MM.1S (cell line): ENCODE measurements at regions not wholly inside any gene's neighbourhood (a gene's known extent, or its start where the extent isn't known, plus 50 kb on each side); places are given as distances from the start of the nearest gene placed in this dataset.

Source experiments
- DNase-seq: peaks from one replicate; pipeline ENCODE4 v3.0.0-alpha.2; 2015
- H2AFZ ChIP-seq: fragments of 300-600 bp; sonication (generic); 2 replicates; pipeline ENCODE4 v1.6.0; 2016; ENCODE audit warnings: antibody characterized with exemption, low read length
- H3F3A ChIP-seq: fragments of 300-600 bp; sonication (generic); 2 replicates; pipeline ENCODE4 v1.6.1; 2016; ENCODE audit warnings: mild to moderate bottlenecking, antibody characterized with exemption, low read length, moderate library complexity, mixed read lengths; ENCODE audit not compliant: insufficient read depth
- H3K27ac ChIP-seq: fragments of 300-600 bp; sonication (generic); 2 replicates; pipeline ENCODE4 v1.5.1; 2016; ENCODE audit warnings: mild to moderate bottlenecking, low read length
- H3K27me3 ChIP-seq: fragments of 300-600 bp; sonication (generic); replicated peaks from 2 replicates; pipeline ENCODE4 v1.6.0; 2016; ENCODE audit warnings: low read length; ENCODE audit not compliant: insufficient read depth
- H3K36me3 ChIP-seq: fragments of 300-600 bp; sonication (generic); replicated peaks from 2 replicates; pipeline ENCODE4 v1.6.1; 2016; ENCODE audit warnings: mild to moderate bottlenecking, low read length, mixed read lengths; ENCODE audit not compliant: insufficient read depth
- H3K4me1 ChIP-seq: fragments of 300-600 bp; sonication (generic); 2 replicates; pipeline ENCODE4 v1.6.1; 2016; ENCODE audit warnings: low read length, mixed read lengths
- H3K4me2 ChIP-seq: fragments of 300-600 bp; sonication (generic); 2 replicates; pipeline ENCODE4 v1.6.0; 2016; ENCODE audit warnings: low read depth, low read length
- H3K4me3 ChIP-seq: fragments of 300-600 bp; sonication (generic); 2 replicates; pipeline ENCODE4 v1.5.1; 2016; ENCODE audit warnings: low read length, mixed read lengths
- H3K79me2 ChIP-seq: fragments of 300-600 bp; sonication (generic); 2 replicates; pipeline ENCODE4 v1.6.1; 2016; ENCODE audit warnings: mixed run types, low read length, mixed read lengths
- H3K9ac ChIP-seq: fragments of 300-600 bp; sonication (generic); 2 replicates; pipeline ENCODE4 v1.6.1; 2016; ENCODE audit warnings: low read length, mixed read lengths
- H3K9me2 ChIP-seq: fragments of 300-600 bp; sonication (generic); replicated peaks from 2 replicates; pipeline ENCODE4 v1.6.1; 2016; ENCODE audit warnings: mild to moderate bottlenecking, low read length, mixed read lengths; ENCODE audit not compliant: insufficient read depth
- H3K9me3 ChIP-seq: fragments of 300-600 bp; sonication (generic); replicated peaks from 2 replicates; pipeline ENCODE4 v1.6.1; 2016; ENCODE audit warnings: mild to moderate bottlenecking, low read length, mixed read lengths; ENCODE audit not compliant: insufficient read depth
- H4K20me1 ChIP-seq: fragments of 300-600 bp; sonication (generic); 2 replicates; pipeline ENCODE4 v1.6.1; 2016; ENCODE audit warnings: mild to moderate bottlenecking, low read length, moderate library complexity, mixed read lengths; ENCODE audit not compliant: insufficient read depth
- EZH2 ChIP-seq: fragments of 300-600 bp; sonication (generic); optimal IDR thresholded peaks from 2 replicates; pipeline ENCODE3; 2017; ENCODE audit warnings: low read depth, mild to moderate bottlenecking, antibody characterized with exemption, low read length, mixed read lengths
- EZH2phosphoT487 ChIP-seq: fragments of 300-600 bp; sonication (generic); IDR thresholded peaks from 2 replicates; pipeline ENCODE4 v1.6.1; 2018; ENCODE audit warnings: antibody characterized with exemption, low read length
- TF ChIP-seq, protein P1 (sequence below): fragments of 300-600 bp; sonication (generic); IDR thresholded peaks from 2 replicates; pipeline ENCODE4 v1.5.1; 2016; ENCODE audit warnings: antibody characterized with exemption, low read length, mixed read lengths

GRCh38 chr18:78711971-78712370 is 267.6 kb upstream of the SALL3 start:
- Histone ChIP-seq H3K27me3 (no peaks in the 10 kb centered on the region), H3K4me1 (no peaks in the 10 kb centered on the region), H3K4me3 (no peak overlapping the region), H3K9me2 (no peaks in the 10 kb centered on the region), H3K9ac (no peak overlapping the region), H3K36me3 (no peaks in the 10 kb centered on the region), H3K9me3 (no peaks in the 10 kb centered on the region), H3K27ac (no peak overlapping the region), H2AFZ (no peak overlapping the region), H3K4me2 (no peak overlapping the region), H3K79me2 (no peaks in the 10 kb centered on the region), H3F3A (no peaks in the 10 kb centered on the region), H4K20me1 (no peaks in the 10 kb centered on the region)
- TF ChIP-seq, protein P1, sequence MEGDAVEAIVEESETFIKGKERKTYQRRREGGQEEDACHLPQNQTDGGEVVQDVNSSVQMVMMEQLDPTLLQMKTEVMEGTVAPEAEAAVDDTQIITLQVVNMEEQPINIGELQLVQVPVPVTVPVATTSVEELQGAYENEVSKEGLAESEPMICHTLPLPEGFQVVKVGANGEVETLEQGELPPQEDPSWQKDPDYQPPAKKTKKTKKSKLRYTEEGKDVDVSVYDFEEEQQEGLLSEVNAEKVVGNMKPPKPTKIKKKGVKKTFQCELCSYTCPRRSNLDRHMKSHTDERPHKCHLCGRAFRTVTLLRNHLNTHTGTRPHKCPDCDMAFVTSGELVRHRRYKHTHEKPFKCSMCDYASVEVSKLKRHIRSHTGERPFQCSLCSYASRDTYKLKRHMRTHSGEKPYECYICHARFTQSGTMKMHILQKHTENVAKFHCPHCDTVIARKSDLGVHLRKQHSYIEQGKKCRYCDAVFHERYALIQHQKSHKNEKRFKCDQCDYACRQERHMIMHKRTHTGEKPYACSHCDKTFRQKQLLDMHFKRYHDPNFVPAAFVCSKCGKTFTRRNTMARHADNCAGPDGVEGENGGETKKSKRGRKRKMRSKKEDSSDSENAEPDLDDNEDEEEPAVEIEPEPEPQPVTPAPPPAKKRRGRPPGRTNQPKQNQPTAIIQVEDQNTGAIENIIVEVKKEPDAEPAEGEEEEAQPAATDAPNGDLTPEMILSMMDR, result no peak
- TF ChIP-seq EZH2 (no peak), EZH2phosphoT487 (no peak)
- no peak for DNase-seq

DNA sequence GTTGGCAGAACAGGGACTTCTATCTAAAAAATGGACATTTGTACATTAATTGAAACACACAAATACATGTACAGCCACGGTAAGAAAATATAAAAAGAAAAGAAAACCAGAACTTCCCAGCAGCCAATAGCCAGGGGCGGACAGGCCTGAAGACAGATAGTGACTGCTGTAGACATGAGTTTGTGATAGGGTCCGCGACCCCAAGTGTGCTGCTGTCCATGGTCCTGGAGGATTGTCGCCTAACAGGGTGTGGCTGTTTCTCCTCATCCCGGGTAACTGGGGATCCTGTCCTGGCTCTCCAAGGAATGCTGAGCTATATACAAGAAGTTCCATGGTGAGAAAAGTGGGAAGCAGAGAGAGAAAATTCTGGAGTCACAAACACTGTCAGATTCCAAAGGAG is 266.5 kb upstream of the SALL3 start:
- no peaks in the 10 kb centered on the region for H3F3A ChIP-seq
- no peak overlapping the region for H3K4me2 ChIP-seq
- H2AFZ ChIP-seq, result no peak overlapping the region
- no peaks in the 10 kb centered on the region for H3K9me2 ChIP-seq
- TF ChIP-seq, protein P1, result no peak
- no peak for TF ChIP-seq EZH2
- no peak for TF ChIP-seq EZH2phosphoT487
- no peaks in the 10 kb centered on the region for H3K79me2 ChIP-seq
- H3K4me3 ChIP-seq, result no peak overlapping the region
- no peaks in the 10 kb centered on the region for H3K9me3 ChIP-seq
- no peaks in the 10 kb centered on the region for H4K20me1 ChIP-seq
- no peaks in the 10 kb centered on the region for H3K4me1 ChIP-seq
- no peak overlapping the region for H3K27ac ChIP-seq
- H3K9ac ChIP-seq, result no peak overlapping the region
- DNase-seq, result no peak
- no peaks in the 10 kb centered on the region for H3K27me3 ChIP-seq
- H3K36me3 ChIP-seq, result no peaks in the 10 kb centered on the region

DNA sequence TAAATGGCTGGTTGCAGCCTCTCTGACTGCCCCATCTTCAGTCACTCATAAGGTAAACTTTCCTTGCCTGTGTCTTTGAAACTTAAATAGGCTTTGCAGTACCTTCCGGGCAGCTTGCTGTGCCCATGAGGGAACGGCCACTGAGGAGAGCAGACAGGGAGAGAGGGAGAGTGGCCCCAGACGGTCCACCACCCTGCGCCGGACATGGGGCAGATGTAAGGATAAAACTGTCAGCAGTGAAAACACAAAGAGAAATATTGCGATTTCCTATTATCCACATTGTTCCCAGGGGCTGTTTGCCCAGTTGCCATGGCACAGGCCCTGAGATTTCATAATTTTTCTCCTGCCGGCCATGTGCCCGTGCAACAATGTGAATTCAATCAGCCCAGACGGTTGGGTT is 265.9 kb upstream of the SALL3 start:
- Histone ChIP-seq H3K79me2 (no peaks in the 10 kb centered on the region), H3K27ac (no peak overlapping the region), H3K36me3 (no peaks in the 10 kb centered on the region), H3F3A (no peaks in the 10 kb centered on the region), H2AFZ (no peak overlapping the region), H3K4me2 (no peak overlapping the region), H3K9ac (no peak overlapping the region), H3K4me1 (no peaks in the 10 kb centered on the region), H3K27me3 (no peaks in the 10 kb centered on the region), H3K9me3 (no peaks in the 10 kb centered on the region), H3K4me3 (no peak overlapping the region), H3K9me2 (no peaks in the 10 kb centered on the region), H4K20me1 (no peaks in the 10 kb centered on the region)
- TF ChIP-seq EZH2, result no peak
- no peak for TF ChIP-seq EZH2phosphoT487
- TF ChIP-seq, protein P1, result no peak
- DNase-seq, result no peak
